OCI-LY7 (cell line): ENCODE measurements at regions not wholly inside any gene's neighbourhood (a gene's known extent, or its start where the extent isn't known, plus 50 kb on each side); places are given as distances from the start of the nearest gene placed in this dataset.

Experiments
- BruUV-seq: library from RNA; stranded (reverse); fragments of 400-500 nt; replicated peaks from 2 replicates; lab custom pipeline; 2021; lab: Mats Ljungman, UMichigan
- CTCF ChIA-PET: fragments of 300-600 bp; sonication (Branson Sonifier 250); formaldehyde crosslinking; loops from one replicate; lab custom pipeline; 2022; ENCODE audit warnings: antibody characterized with exemption; ENCODE audit not compliant: unreplicated experiment; lab: Charles Lee
- POLR2A ChIA-PET: fragments of 300-600 bp; sonication (Branson Sonifier 250); formaldehyde crosslinking; loops from one replicate; lab custom pipeline; 2022; ENCODE audit warnings: antibody characterized with exemption; lab: Charles Lee
- DNase-seq: peaks from one replicate; pipeline ENCODE4 v3.0.0-alpha.2; 2015; ENCODE audit warnings: low spot score
- H2AFZ ChIP-seq: fragments of 200-600 bp; sonication (generic), shearing (Covaris generic); 2 replicates; pipeline ENCODE4 v1.6.1; 2014; ENCODE audit warnings: mild to moderate bottlenecking, antibody characterized with exemption, low read length, moderate library complexity
- H3K27ac ChIP-seq: fragments of 200-600 bp; sonication (generic); 2 replicates; pipeline ENCODE4 v1.5.1; 2014; ENCODE audit warnings: mixed run types, low read depth, mild to moderate bottlenecking, moderate library complexity, low read length, inconsistent platforms; ENCODE audit not compliant: poor library complexity, severe bottlenecking
- H3K36me3 ChIP-seq: fragments of 200-600 bp; sonication (generic); 2 replicates; pipeline ENCODE4 v1.6.1; 2014; ENCODE audit warnings: mild to moderate bottlenecking, antibody characterized with exemption, low read length, moderate library complexity, mixed read lengths; ENCODE audit not compliant: insufficient read depth
- H3K4me1 ChIP-seq: fragments of 200-600 bp; sonication (generic); 2 replicates; pipeline ENCODE4 v1.5.1; 2014; ENCODE audit warnings: mild to moderate bottlenecking, low read length; ENCODE audit not compliant: insufficient read depth, poor library complexity, severe bottlenecking
- H3K4me2 ChIP-seq: fragments of 200-600 bp; sonication (generic); 2 replicates; pipeline ENCODE4 v1.6.1; 2014; ENCODE audit warnings: mild to moderate bottlenecking, low read length
- H3K4me3 ChIP-seq: fragments of 200-600 bp; sonication (generic); 2 replicates; pipeline ENCODE4 v1.5.1; 2014; ENCODE audit warnings: mild to moderate bottlenecking, low read depth, low read length; ENCODE audit not compliant: poor library complexity, severe bottlenecking
- H3K79me2 ChIP-seq: fragments of 200-600 bp; sonication (generic); 2 replicates; pipeline ENCODE4 v1.6.1; 2016; ENCODE audit warnings: low read depth, mild to moderate bottlenecking, low read length, moderate library complexity, mixed read lengths; ENCODE audit not compliant: insufficient read depth
- H3K9me2 ChIP-seq: fragments of 200-600 bp; sonication (generic); 2 replicates; pipeline ENCODE4 v1.6.1; 2016; ENCODE audit warnings: mild to moderate bottlenecking, low read length, mixed read lengths; ENCODE audit not compliant: insufficient read depth
- H3K9me3 ChIP-seq: fragments of 200-600 bp; sonication (generic); 2 replicates; pipeline ENCODE4 v1.6.1; 2014; ENCODE audit warnings: mild to moderate bottlenecking, mixed run types, low read length, mixed read lengths
- H4K20me1 ChIP-seq: fragments of 200-600 bp; sonication (generic); 2 replicates; pipeline ENCODE4 v1.6.1; 2014; ENCODE audit warnings: mild to moderate bottlenecking, antibody characterized with exemption, low read length, moderate library complexity, mixed read lengths; ENCODE audit not compliant: insufficient read depth
- CTCF ChIP-seq: fragments of 200-600 bp; sonication (generic); conservative IDR thresholded peaks from 2 replicates; pipeline ENCODE4 v1.5.1; 2014; ENCODE audit warnings: mild to moderate bottlenecking, antibody characterized with exemption, low read length, moderate library complexity, mixed read lengths
- EZH2phosphoT487 ChIP-seq: fragments of 200-600 bp; sonication (generic); IDR thresholded peaks from 2 replicates; pipeline ENCODE4 v1.6.1; 2018; ENCODE audit warnings: low read depth, borderline replicate concordance, mild to moderate bottlenecking, mixed run types, antibody characterized with exemption, low read length, moderate library complexity, mixed read lengths
- intact Hi-C: fragments of 100-400 bp; cut with micrococcal nuclease; formaldehyde crosslinking; loops from one replicate; pipeline ENCODE4 v1.10.0; 2022; ENCODE audit not compliant: unreplicated experiment

GRCh38 chr10:129288999-129289584 lies 177.9 kb upstream of the MGMT start:
- Histone ChIP-seq H3K4me3 (no peak overlapping the region), H3K36me3 (no peaks in the 10 kb centered on the region), H4K20me1 (no peaks in the 10 kb centered on the region), H3K4me1 (no peaks in the 10 kb centered on the region), H3K9me2 (no peaks in the 10 kb centered on the region), H3K79me2 (no peaks in the 10 kb centered on the region), H2AFZ (no peak overlapping the region), H3K4me2 (no peak overlapping the region), H3K27ac (no peak overlapping the region), H3K9me3 (no peaks in the 10 kb centered on the region)
- CTCF ChIA-PET: no interaction called here
- POLR2A ChIA-PET: no interaction called here
- intact Hi-C loops: no loop called here
- no peak for DNase-seq
- no peak for TF ChIP-seq EZH2phosphoT487
- TF ChIP-seq CTCF: no peak
- BruUV-seq: no TSS peak

- Histone ChIP-seq H3K4me2 (no peak overlapping the region), H3K36me3 (no peaks in the 10 kb centered on the region), H3K9me2 (no peaks in the 10 kb centered on the region), H2AFZ (no peak overlapping the region), H3K4me3 (no peak overlapping the region), H4K20me1 (no peaks in the 10 kb centered on the region), H3K27ac (no peak overlapping the region), H3K4me1 (no peaks in the 10 kb centered on the region), H3K9me3 (no peaks in the 10 kb centered on the region), H3K79me2 (no peaks in the 10 kb centered on the region)
- TF ChIP-seq CTCF: no peak
- no peak for TF ChIP-seq EZH2phosphoT487
- no peak for DNase-seq
- intact Hi-C loops: no loop called here
- POLR2A ChIA-PET: interaction anchor here (0.7 to 1.2 kb wide), 2 partner anchors 10 to 26 kb away, joined by 3 read pairs; no protein-coding TSS in a partner anchor
- no TSS peak for BruUV-seq
- CTCF ChIA-PET: interaction anchor here (0.5 kb wide), 1 partner anchor 31 kb away, joined by 3 read pairs; no protein-coding TSS in a partner anchor
These were observed 172.9 kb upstream of the MGMT start for GRCh38 chr10:129293991-129294700.

GRCh38 chr10:129294944-129295343 lies 172.1 kb upstream of the MGMT start:
- ChIA-PET CTCF (no interaction called here), POLR2A (interaction anchor here (0.7 kb wide), 1 partner anchor 25 kb away, joined by 3 read pairs; no protein-coding TSS in a partner anchor)
- intact Hi-C loops: no loop called here
- no peak overlapping the region for H3K27ac ChIP-seq
- no TSS peak for BruUV-seq
- no peak overlapping the region for H3K4me2 ChIP-seq
- H3K9me2 ChIP-seq: no peaks in the 10 kb centered on the region
- no peak overlapping the region for H3K4me3 ChIP-seq
- no peak for DNase-seq
- H4K20me1 ChIP-seq: no peaks in the 10 kb centered on the region
- H2AFZ ChIP-seq: no peak overlapping the region
- no peaks in the 10 kb centered on the region for H3K9me3 ChIP-seq
- no peaks in the 10 kb centered on the region for H3K36me3 ChIP-seq
- TF ChIP-seq CTCF (no peak), EZH2phosphoT487 (no peak)
- no peaks in the 10 kb centered on the region for H3K4me1 ChIP-seq
- H3K79me2 ChIP-seq: no peaks in the 10 kb centered on the region
